NCI-H2029 (cell line): ENCODE measurements at regions not wholly inside any gene's neighbourhood (a gene's known extent, or its start where the extent isn't known, plus 50 kb on each side); places are given as distances from the start of the nearest gene placed in this dataset.

Experiments
- DNase-seq: peaks from one replicate; lab custom pipeline; 2025; lab: John Stamatoyannopoulos, UW

GRCh38 chr11:15815246-15816195, 540.8 kb downstream of the SOX6 start:
- DNase-seq: no peak

GRCh38 chr11:15816260-15816871, 540.0 kb downstream of the SOX6 start:
- no peak for DNase-seq

GRCh38 chr11:15817001-15817400, 539.3 kb downstream of the SOX6 start:
- DNase-seq: no peak

GRCh38 chr11:15818132-15818842, 538.1 kb downstream of the SOX6 start:
- DNase-seq: no peak

GRCh38 chr11:15819679-15820286, 536.6 kb downstream of the SOX6 start:
- DNase-seq: peak; percentile 58

GRCh38 chr11:15821451-15821850, 534.9 kb downstream of the SOX6 start:
- no peak for DNase-seq

- DNase-seq: no peak
These were observed 532.3 kb downstream of the SOX6 start for GRCh38 chr11:15824060-15824459.

- no peak for DNase-seq
These were observed 530.2 kb downstream of the SOX6 start for GRCh38 chr11:15825976-15826650.

GRCh38 chr11:15826826-15827225, 529.5 kb downstream of the SOX6 start:
- no peak for DNase-seq

GRCh38 chr11:15828215-15828853, 528.0 kb downstream of the SOX6 start:
- no peak for DNase-seq

GRCh38 chr11:15829312-15829711, 527.0 kb downstream of the SOX6 start:
- DNase-seq: no peak

- DNase-seq: no peak
These were observed 525.5 kb downstream of the SOX6 start for GRCh38 chr11:15830741-15831428.

- no peak for DNase-seq
These were observed 520.4 kb downstream of the SOX6 start for GRCh38 chr11:15835788-15836411.

GRCh38 chr11:15836795-15837194, 519.6 kb downstream of the SOX6 start:
- DNase-seq: no peak

GRCh38 chr11:15837901-15838489, 518.4 kb downstream of the SOX6 start:
- DNase-seq: no peak

- DNase-seq: no peak
These were observed 517.3 kb downstream of the SOX6 start for GRCh38 chr11:15839061-15839460.

- DNase-seq: no peak
These were observed 515.4 kb downstream of the SOX6 start for GRCh38 chr11:15840966-15841365.

- DNase-seq: no peak
These were observed 514.2 kb downstream of the SOX6 start for GRCh38 chr11:15841931-15842740.
